ENCODE measurements at regions not wholly inside any gene's neighbourhood (a gene's known extent, or its start where the extent isn't known, plus 50 kb on each side); places are given as distances from the start of the nearest gene placed in this dataset.

DNA sequence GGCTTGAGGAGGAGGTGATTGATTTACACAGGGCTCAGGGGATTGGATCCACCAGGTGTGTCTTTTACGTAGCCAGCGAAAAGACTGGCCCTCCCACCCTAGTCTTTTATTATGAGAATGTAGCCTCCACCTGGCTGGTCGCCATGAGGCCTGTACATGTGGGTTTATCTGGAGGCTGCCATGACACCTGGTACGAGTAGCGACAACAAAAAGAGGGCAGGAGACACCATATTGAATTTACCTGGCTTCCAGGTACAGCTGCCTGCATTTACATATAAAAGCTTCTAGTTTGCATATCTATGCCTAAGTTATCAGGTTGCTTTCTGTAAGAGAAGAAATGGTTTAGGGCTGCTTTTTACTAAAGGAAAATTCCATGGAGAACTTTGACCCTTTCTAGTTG, 1173.7 kb upstream of the SEMA6A start:
- Histone ChIP-seq H3K9me1 (replicated peaks; ENCODE audit: control insufficient read depth, extremely low read depth, insufficient read depth, low read length) (no peaks in the 10 kb centered on the region), H3K9ac (replicated peaks; ENCODE audit: extremely low read depth, insufficient read depth, low read length) (no peak overlapping the region), H3K4me3 (replicated peaks in 1 of 3; ENCODE audit: insufficient read depth in 1 of 3, low read depth in 1 of 3, low read length in 3 of 3) (no peak overlapping the region), H3K36me3 (ENCODE audit: control insufficient read depth in 2 of 2, extremely low read depth in 1 of 2, insufficient read depth in 2 of 2, low read length in 2 of 2) (no peaks in the 10 kb centered on the region), H3K4me1 (ENCODE audit: control insufficient read depth, extremely low read depth, insufficient read depth, low read length) (no peaks in the 10 kb centered on the region), H4K20me1 (replicated peaks; ENCODE audit: control insufficient read depth, extremely low read depth, insufficient read depth, low read length) (no peaks in the 10 kb centered on the region), H2AFZ (ENCODE audit: low read depth, low read length) (no peak overlapping the region), H3K4me2 (ENCODE audit: insufficient read depth, low read length) (no peak overlapping the region), H3K27me3 (ENCODE audit: control insufficient read depth in 2 of 2, insufficient read depth in 2 of 2, low read length in 2 of 2) (no peaks in the 10 kb centered on the region), H3K79me2 (ENCODE audit: control insufficient read depth, insufficient read depth, low read length) (no peaks in the 10 kb centered on the region), H3K27ac (ENCODE audit: insufficient read depth, low read depth, low read length) (no peak overlapping the region), H3K9me3 (replicated peaks; ENCODE audit: control insufficient read depth, insufficient read depth, low read length) (no peaks in the 10 kb centered on the region)
- FAIRE-seq: no peak
- BruUV-seq (replicated peaks): no TSS peak
- TF ChIP-seq POLR2A (IDR thresholded peaks at IDR 0.05; ENCODE audit: low read depth, low read length) (no peak), POLR2AphosphoS5 (IDR thresholded peaks at IDR 0.05; ENCODE audit: insufficient read depth, low read depth, low read length) (no peak), EZH2 (IDR thresholded peaks at IDR 0.05; ENCODE audit: borderline replicate concordance, low read depth, low read length, severe bottlenecking) (no peak), FOS (IDR thresholded peaks at IDR 0.05; ENCODE audit: borderline replicate concordance, insufficient read depth, low read length) (no peak), JUN (IDR thresholded peaks at IDR 0.05; ENCODE audit: borderline replicate concordance, insufficient read depth, insufficient read length, low read depth) (no peak), MYC (IDR thresholded peaks at IDR 0.05; ENCODE audit: low read depth, low read length) (no peak), GATA2 (IDR thresholded peaks at IDR 0.05; ENCODE audit: insufficient read depth, insufficient read length, low read depth, low read length) (no peak)
- TF ChIP-seq, protein P1, sequence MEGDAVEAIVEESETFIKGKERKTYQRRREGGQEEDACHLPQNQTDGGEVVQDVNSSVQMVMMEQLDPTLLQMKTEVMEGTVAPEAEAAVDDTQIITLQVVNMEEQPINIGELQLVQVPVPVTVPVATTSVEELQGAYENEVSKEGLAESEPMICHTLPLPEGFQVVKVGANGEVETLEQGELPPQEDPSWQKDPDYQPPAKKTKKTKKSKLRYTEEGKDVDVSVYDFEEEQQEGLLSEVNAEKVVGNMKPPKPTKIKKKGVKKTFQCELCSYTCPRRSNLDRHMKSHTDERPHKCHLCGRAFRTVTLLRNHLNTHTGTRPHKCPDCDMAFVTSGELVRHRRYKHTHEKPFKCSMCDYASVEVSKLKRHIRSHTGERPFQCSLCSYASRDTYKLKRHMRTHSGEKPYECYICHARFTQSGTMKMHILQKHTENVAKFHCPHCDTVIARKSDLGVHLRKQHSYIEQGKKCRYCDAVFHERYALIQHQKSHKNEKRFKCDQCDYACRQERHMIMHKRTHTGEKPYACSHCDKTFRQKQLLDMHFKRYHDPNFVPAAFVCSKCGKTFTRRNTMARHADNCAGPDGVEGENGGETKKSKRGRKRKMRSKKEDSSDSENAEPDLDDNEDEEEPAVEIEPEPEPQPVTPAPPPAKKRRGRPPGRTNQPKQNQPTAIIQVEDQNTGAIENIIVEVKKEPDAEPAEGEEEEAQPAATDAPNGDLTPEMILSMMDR (IDR thresholded peaks at IDR 0.05; ENCODE audit: extremely low read depth in 1 of 2, insufficient read depth in 1 of 2, low read depth in 1 of 2, low read length in 2 of 2): no peak
- TF ChIP-seq, protein P2, sequence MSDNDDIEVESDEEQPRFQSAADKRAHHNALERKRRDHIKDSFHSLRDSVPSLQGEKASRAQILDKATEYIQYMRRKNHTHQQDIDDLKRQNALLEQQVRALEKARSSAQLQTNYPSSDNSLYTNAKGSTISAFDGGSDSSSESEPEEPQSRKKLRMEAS (IDR thresholded peaks at IDR 0.05; ENCODE audit: insufficient read depth, insufficient read length): no peak
- dilution Hi-C loops (cut with MboI; ENCODE audit: extremely low pct_ligation_motif_present, low sequenced_read_pairs): no loop called here
- ChIA-PET POLR2A (no interaction called here), CTCF (no interaction called here)
- DNase-seq (ENCODE audit: low read depth, low spot score): no peak
- intact Hi-C loops (cut with micrococcal nuclease): no loop called here
